ENCODE measurements at regions not wholly inside any gene's neighbourhood (a gene's known extent, or its start where the extent isn't known, plus 50 kb on each side); places are given as distances from the start of the nearest gene placed in this dataset.

DNA sequence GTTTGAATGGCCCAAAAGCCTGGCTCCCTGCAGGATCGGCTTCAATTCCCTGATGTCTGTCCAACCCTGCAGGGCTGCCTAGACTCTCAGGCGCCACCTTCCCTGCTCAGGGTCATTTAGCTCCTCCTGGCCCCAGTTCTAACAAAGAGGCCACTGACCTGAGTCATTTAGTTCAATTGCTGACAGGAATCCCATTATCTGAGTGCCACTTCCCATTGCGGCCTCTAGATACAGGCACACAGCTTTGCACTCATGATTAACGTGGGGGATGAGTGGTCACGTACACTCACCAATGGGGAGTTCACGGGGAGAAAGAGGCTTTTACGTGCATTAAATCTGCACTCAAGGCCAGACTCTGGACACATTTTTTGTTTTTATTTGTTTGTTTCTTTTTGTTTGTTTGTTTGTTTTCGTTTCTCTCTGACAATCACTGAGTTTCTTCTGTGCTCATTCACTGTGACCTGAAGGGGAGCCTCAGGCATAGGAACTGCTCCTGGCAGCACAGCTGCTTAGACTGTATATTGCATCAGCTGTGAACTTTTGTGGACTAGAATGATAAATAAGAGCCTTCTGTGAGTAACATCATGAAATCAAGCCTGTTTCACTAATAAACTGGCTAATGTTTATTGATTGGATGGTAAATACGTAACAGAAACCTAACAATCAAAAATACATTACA, 118.9 kb upstream of the CTNNA2 start:
- TF ChIP-seq, protein P1, sequence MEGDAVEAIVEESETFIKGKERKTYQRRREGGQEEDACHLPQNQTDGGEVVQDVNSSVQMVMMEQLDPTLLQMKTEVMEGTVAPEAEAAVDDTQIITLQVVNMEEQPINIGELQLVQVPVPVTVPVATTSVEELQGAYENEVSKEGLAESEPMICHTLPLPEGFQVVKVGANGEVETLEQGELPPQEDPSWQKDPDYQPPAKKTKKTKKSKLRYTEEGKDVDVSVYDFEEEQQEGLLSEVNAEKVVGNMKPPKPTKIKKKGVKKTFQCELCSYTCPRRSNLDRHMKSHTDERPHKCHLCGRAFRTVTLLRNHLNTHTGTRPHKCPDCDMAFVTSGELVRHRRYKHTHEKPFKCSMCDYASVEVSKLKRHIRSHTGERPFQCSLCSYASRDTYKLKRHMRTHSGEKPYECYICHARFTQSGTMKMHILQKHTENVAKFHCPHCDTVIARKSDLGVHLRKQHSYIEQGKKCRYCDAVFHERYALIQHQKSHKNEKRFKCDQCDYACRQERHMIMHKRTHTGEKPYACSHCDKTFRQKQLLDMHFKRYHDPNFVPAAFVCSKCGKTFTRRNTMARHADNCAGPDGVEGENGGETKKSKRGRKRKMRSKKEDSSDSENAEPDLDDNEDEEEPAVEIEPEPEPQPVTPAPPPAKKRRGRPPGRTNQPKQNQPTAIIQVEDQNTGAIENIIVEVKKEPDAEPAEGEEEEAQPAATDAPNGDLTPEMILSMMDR (IDR thresholded peaks at IDR 0.05; ENCODE audit: poor library complexity, severe bottlenecking) = no peak
- TF ChIP-seq MXI1 (conservative IDR thresholded peaks at IDR 0.05; ENCODE audit: poor library complexity, severe bottlenecking) = no peak

Data from neural cell (in vitro differentiated cells).